ENCODE measurements at regions not wholly inside any gene's neighbourhood (a gene's known extent, or its start where the extent isn't known, plus 50 kb on each side); places are given as distances from the start of the nearest gene placed in this dataset.
"Not testable (repeated sequence)": the region's sequence is repeated elsewhere in the genome, so short reads cannot be mapped to it uniquely, and the experiment has no call there.

GRCh38 chr5:100682625-100683024, 147.5 kb downstream of the FAM174A start:
- H3K4me1 Mint-ChIP-seq (ENCODE audit: low read depth, unreplicated experiment): no peaks in the 10 kb centered on the region
- H3K4me3 Mint-ChIP-seq (ENCODE audit: unreplicated experiment): no peak overlapping the region
- H3K9me3 Mint-ChIP-seq (ENCODE audit: unreplicated experiment): peaks cover 5% of the 10 kb centered on the region
- no peaks in the 10 kb centered on the region for H3K27me3 ChIP-seq (ENCODE audit: insufficient read depth, low read length)
- H2AFZ ChIP-seq (ENCODE audit: low read depth, low read length): no peak overlapping the region
- H3K27ac ChIP-seq (ENCODE audit: low read depth, low read length): no peak overlapping the region
- DNase-seq (ENCODE audit: low read depth): no peak
- H3K27ac Mint-ChIP-seq (ENCODE audit: unreplicated experiment): no peak overlapping the region
- H3K9me3 ChIP-seq (ENCODE audit: insufficient read depth, low read depth, low read length): no peaks in the 10 kb centered on the region
- FAIRE-seq: no peak
- H3K79me2 ChIP-seq (ENCODE audit: insufficient read depth, low read length): no peaks in the 10 kb centered on the region
- H4K20me1 ChIP-seq (ENCODE audit: insufficient read depth, low read length): no peaks in the 10 kb centered on the region
- no peaks in the 10 kb centered on the region for H3K36me3 ChIP-seq (ENCODE audit: insufficient read depth, low read length)
- H3K36me3 Mint-ChIP-seq (ENCODE audit: low read depth, unreplicated experiment): no peaks in the 10 kb centered on the region
- TF ChIP-seq EZH2 (IDR thresholded peaks at IDR 0.05; ENCODE audit: insufficient read depth, low read length) (no peak), CTCF (IDR thresholded peaks at IDR 0.05; ENCODE audit: insufficient read depth, low read depth, low read length) (no peak)
- no peak overlapping the region for H3K9ac ChIP-seq (ENCODE audit: low read length)
- peaks cover 2% of the 10 kb centered on the region for H3K4me1 ChIP-seq (ENCODE audit: insufficient read depth, low read length)
- no peak overlapping the region for H3K4me2 ChIP-seq (ENCODE audit: low read length)
- no peak overlapping the region for H3K4me3 ChIP-seq (ENCODE audit: insufficient read depth, low read depth, low read length)
- H3K27me3 Mint-ChIP-seq (ENCODE audit: low read depth, unreplicated experiment): no peaks in the 10 kb centered on the region

GRCh38 chr5:100683881-100684280, 148.7 kb downstream of the FAM174A start:
- no peak overlapping the region for H3K4me3 ChIP-seq (ENCODE audit: insufficient read depth, low read depth, low read length)
- H3K4me1 Mint-ChIP-seq (ENCODE audit: low read depth, unreplicated experiment): no peaks in the 10 kb centered on the region

DNA sequence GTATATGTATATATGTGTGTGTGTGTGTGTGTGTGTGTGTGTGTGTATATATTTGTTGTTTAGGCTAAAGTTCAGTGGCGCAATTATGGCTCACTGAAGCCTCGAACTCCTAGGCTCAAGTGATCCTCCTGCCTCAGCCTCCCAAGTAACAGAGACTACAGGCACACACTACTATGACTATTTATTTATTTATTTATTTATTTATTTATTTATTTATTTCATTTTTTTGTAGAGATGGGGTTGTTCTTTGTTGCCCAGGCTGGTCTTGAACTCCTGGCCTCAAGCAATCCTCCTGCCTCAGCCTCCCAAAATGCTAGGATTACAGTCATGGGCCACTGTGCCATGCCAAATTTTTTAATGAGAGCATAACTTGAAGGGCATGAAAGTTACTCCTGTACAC, 149.9 kb downstream of the FAM174A start:
- H4K20me1 ChIP-seq (ENCODE audit: insufficient read depth, low read length); H3K4me2 ChIP-seq (ENCODE audit: low read length); H3K27ac Mint-ChIP-seq (ENCODE audit: unreplicated experiment); FAIRE-seq; H3K36me3 ChIP-seq (ENCODE audit: insufficient read depth, low read length); H2AFZ ChIP-seq (ENCODE audit: low read depth, low read length); H3K27ac ChIP-seq (ENCODE audit: low read depth, low read length); H3K4me3 Mint-ChIP-seq (ENCODE audit: unreplicated experiment); H3K36me3 Mint-ChIP-seq (ENCODE audit: low read depth, unreplicated experiment); H3K4me1 Mint-ChIP-seq (ENCODE audit: low read depth, unreplicated experiment); H3K9ac ChIP-seq (ENCODE audit: low read length); H3K27me3 Mint-ChIP-seq (ENCODE audit: low read depth, unreplicated experiment); H3K9me3 Mint-ChIP-seq (ENCODE audit: unreplicated experiment); H3K4me1 ChIP-seq (ENCODE audit: insufficient read depth, low read length); DNase-seq (ENCODE audit: low read depth); H3K27me3 ChIP-seq (ENCODE audit: insufficient read depth, low read length); H3K79me2 ChIP-seq (ENCODE audit: insufficient read depth, low read length); H3K4me3 ChIP-seq (ENCODE audit: insufficient read depth, low read depth, low read length); H3K9me3 ChIP-seq (ENCODE audit: insufficient read depth, low read depth, low read length): not testable (repeated sequence)

More at GRCh38 chr5:100683881-100684280, 148.7 kb downstream of the FAM174A start:
- Histone ChIP-seq H3K36me3 (ENCODE audit: insufficient read depth, low read length) (no peaks in the 10 kb centered on the region), H4K20me1 (ENCODE audit: insufficient read depth, low read length) (no peaks in the 10 kb centered on the region), H2AFZ (ENCODE audit: low read depth, low read length) (no peak overlapping the region), H3K27me3 (ENCODE audit: insufficient read depth, low read length) (no peaks in the 10 kb centered on the region), H3K9ac (ENCODE audit: low read length) (no peak overlapping the region), H3K4me1 (ENCODE audit: insufficient read depth, low read length) (no peaks in the 10 kb centered on the region), H3K27ac (ENCODE audit: low read depth, low read length) (no peak overlapping the region), H3K79me2 (ENCODE audit: insufficient read depth, low read length) (no peaks in the 10 kb centered on the region), H3K9me3 (ENCODE audit: insufficient read depth, low read depth, low read length) (no peaks in the 10 kb centered on the region), H3K4me2 (ENCODE audit: low read length) (no peak overlapping the region)
- peaks cover 5% of the 10 kb centered on the region for H3K9me3 Mint-ChIP-seq (ENCODE audit: unreplicated experiment)
- TF ChIP-seq CTCF (IDR thresholded peaks at IDR 0.05; ENCODE audit: insufficient read depth, low read depth, low read length) (no peak), EZH2 (IDR thresholded peaks at IDR 0.05; ENCODE audit: insufficient read depth, low read length) (no peak)
- H3K27me3 Mint-ChIP-seq (ENCODE audit: low read depth, unreplicated experiment): no peaks in the 10 kb centered on the region
- no peak overlapping the region for H3K27ac Mint-ChIP-seq (ENCODE audit: unreplicated experiment)
- FAIRE-seq (no peak), DNase-seq (ENCODE audit: low read depth) (no peak)
- H3K4me3 Mint-ChIP-seq (ENCODE audit: unreplicated experiment): no peak overlapping the region
- H3K36me3 Mint-ChIP-seq (ENCODE audit: low read depth, unreplicated experiment): no peaks in the 10 kb centered on the region

DNA sequence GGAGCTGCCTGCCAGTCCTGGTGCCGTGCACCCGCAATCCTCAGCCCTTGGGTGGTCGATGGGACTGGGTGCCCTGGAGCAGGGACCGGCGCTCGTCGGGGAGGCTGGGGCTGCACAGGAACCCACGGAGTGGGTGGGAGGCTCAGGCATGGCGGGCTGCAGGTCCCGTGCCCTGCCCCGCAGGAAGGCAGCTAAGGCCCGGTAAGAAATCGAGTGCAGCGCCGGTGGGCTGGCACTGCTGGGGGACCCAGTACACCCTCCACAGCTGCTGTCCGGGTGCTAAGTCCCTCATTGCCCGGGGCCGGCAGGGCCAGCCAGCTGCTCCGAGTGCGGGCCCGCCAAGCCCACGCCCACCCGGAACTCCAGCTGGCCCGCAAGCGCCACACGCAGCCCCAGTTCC, 153.7 kb downstream of the FAM174A start:
- not testable (repeated sequence) for H3K27me3 Mint-ChIP-seq (ENCODE audit: low read depth, unreplicated experiment); H3K4me1 Mint-ChIP-seq (ENCODE audit: low read depth, unreplicated experiment); H3K36me3 Mint-ChIP-seq (ENCODE audit: low read depth, unreplicated experiment); H3K4me1 ChIP-seq (ENCODE audit: insufficient read depth, low read length); H3K27me3 ChIP-seq (ENCODE audit: insufficient read depth, low read length); H2AFZ ChIP-seq (ENCODE audit: low read depth, low read length); H3K79me2 ChIP-seq (ENCODE audit: insufficient read depth, low read length); H3K27ac Mint-ChIP-seq (ENCODE audit: unreplicated experiment); H3K4me3 ChIP-seq (ENCODE audit: insufficient read depth, low read depth, low read length); H3K4me2 ChIP-seq (ENCODE audit: low read length); H3K4me3 Mint-ChIP-seq (ENCODE audit: unreplicated experiment); DNase-seq (ENCODE audit: low read depth); H3K9me3 ChIP-seq (ENCODE audit: insufficient read depth, low read depth, low read length); H3K36me3 ChIP-seq (ENCODE audit: insufficient read depth, low read length); FAIRE-seq; H4K20me1 ChIP-seq (ENCODE audit: insufficient read depth, low read length); H3K27ac ChIP-seq (ENCODE audit: low read depth, low read length); H3K9me3 Mint-ChIP-seq (ENCODE audit: unreplicated experiment); H3K9ac ChIP-seq (ENCODE audit: low read length)
